Heart left ventricle (tissue), 13 donors: ENCODE measurements at regions not wholly inside any gene's neighbourhood (a gene's known extent, or its start where the extent isn't known, plus 50 kb on each side); places are given as distances from the start of the nearest gene placed in this dataset.

Experiments used
- CTCF ChIP-seq, 12 donors: fragments of 200-600 bp; sonication (generic) in 4 of 12; IDR thresholded peaks; one replicate each; pipeline versions ENCODE4 v1.5.0 to v1.8.0; 2018 to 2022; ENCODE audit warnings: antibody characterized with exemption in 12 of 12, mild to moderate bottlenecking in 5 of 12
- POLR2A ChIP-seq, 2 donors: fragments of 450-650 bp; IDR thresholded peaks; one replicate each; pipeline ENCODE4 v1.6.1; 2017; ENCODE audit warnings: antibody characterized with exemption in 2 of 2, mild to moderate bottlenecking in 2 of 2, moderate library complexity in 2 of 2
- donor health status: ischemic (EF 13 %, LVEDD 7.1; RV severe dilation, severe dysfunction).
- donor health status: DM: no; HTN: yes; CAD: no.
- donor health status: DM: no; HTN: no; CAD: no.
- donor health status: ischemic (EF 25% LVEDD 6.9; RV normal size, moderate dysfunction).
- donor health status: ischemic (EF 25% LVEDD 5.7; RV mildly dilated, moderate dysfunction).
- donor health status: ischemic (EF 35%, LVEDD 5.7; RV mildly dilated, moderate dysfunction).
- donor health status: nonischemic (EF 11% LVEDD 7.7; RV severe dilation, severe dysfunction).
- donor health status: DM: yes; HTN: yes; CAD: no.
- donor health status: PGD.
- donor health status: ischemic (EF 29% LVEDD 5.4; RV normal size, mild dysfunction).
- donor health status: nonischemic (EF 23%, LVEDD 6.1; RV moderate dilation, normal function).

- TF ChIP-seq CTCF (IDR thresholded peaks at IDR 0.05) (no peak), POLR2A (IDR thresholded peaks at IDR 0.05) (no peak)
These were observed 121.8 kb upstream of the ERRFI1 start for GRCh38 chr1:8147956-8148355.
